ENCODE measurements at regions not wholly inside any gene's neighbourhood (a gene's known extent, or its start where the extent isn't known, plus 50 kb on each side); places are given as distances from the start of the nearest gene placed in this dataset.

DNA sequence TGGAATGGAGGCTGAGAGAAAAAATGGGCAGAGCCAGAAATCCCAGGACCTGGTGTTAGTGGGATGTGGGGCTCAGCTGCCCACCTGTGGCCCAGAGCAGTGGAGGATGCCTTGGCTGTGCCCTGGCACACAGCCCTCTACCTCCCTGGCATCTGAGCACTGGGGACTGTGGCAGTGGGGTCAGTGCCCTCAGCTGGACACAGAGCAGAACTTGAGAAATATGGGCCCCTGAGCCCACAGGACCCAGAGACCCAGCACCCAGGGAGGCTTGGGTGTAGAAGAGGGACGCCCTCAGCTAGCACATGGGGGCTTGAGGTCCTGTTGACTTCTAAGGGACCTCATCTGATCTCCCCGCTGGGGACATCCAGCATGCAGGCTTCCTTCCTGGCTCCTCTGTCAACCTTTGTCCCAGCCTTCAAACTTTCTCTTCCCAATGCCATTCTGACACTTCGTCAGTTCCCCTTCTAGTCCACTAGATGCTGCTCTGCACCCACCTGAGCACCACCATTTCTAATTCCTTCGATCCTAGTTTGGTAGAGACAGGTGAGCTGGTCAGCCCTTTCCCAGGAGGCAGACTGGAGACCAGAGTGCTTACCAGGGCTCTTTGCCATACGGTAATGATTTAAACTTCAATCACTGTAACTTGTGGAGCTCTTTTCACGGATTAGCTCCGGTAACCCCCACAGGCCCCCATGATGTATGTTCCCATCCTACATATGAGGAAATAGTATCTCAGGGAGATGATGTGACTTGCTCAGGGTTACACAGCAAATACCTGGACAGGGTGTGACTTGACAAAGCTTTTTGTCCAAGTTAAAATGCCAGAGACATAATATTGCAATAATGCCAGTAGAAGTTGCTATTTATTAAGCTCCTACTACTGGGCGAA is 143.7 kb downstream of the ASCL4 start:
- TF ChIP-seq, protein P1, sequence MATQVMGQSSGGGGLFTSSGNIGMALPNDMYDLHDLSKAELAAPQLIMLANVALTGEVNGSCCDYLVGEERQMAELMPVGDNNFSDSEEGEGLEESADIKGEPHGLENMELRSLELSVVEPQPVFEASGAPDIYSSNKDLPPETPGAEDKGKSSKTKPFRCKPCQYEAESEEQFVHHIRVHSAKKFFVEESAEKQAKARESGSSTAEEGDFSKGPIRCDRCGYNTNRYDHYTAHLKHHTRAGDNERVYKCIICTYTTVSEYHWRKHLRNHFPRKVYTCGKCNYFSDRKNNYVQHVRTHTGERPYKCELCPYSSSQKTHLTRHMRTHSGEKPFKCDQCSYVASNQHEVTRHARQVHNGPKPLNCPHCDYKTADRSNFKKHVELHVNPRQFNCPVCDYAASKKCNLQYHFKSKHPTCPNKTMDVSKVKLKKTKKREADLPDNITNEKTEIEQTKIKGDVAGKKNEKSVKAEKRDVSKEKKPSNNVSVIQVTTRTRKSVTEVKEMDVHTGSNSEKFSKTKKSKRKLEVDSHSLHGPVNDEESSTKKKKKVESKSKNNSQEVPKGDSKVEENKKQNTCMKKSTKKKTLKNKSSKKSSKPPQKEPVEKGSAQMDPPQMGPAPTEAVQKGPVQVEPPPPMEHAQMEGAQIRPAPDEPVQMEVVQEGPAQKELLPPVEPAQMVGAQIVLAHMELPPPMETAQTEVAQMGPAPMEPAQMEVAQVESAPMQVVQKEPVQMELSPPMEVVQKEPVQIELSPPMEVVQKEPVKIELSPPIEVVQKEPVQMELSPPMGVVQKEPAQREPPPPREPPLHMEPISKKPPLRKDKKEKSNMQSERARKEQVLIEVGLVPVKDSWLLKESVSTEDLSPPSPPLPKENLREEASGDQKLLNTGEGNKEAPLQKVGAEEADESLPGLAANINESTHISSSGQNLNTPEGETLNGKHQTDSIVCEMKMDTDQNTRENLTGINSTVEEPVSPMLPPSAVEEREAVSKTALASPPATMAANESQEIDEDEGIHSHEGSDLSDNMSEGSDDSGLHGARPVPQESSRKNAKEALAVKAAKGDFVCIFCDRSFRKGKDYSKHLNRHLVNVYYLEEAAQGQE (IDR thresholded peaks at IDR 0.05; ENCODE audit: insufficient replicate concordance, low read depth): no peak
- TF ChIP-seq, protein P2, sequence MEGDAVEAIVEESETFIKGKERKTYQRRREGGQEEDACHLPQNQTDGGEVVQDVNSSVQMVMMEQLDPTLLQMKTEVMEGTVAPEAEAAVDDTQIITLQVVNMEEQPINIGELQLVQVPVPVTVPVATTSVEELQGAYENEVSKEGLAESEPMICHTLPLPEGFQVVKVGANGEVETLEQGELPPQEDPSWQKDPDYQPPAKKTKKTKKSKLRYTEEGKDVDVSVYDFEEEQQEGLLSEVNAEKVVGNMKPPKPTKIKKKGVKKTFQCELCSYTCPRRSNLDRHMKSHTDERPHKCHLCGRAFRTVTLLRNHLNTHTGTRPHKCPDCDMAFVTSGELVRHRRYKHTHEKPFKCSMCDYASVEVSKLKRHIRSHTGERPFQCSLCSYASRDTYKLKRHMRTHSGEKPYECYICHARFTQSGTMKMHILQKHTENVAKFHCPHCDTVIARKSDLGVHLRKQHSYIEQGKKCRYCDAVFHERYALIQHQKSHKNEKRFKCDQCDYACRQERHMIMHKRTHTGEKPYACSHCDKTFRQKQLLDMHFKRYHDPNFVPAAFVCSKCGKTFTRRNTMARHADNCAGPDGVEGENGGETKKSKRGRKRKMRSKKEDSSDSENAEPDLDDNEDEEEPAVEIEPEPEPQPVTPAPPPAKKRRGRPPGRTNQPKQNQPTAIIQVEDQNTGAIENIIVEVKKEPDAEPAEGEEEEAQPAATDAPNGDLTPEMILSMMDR (IDR thresholded peaks at IDR 0.05; ENCODE audit: insufficient read depth, low read length): peak; percentile 51
- TF ChIP-seq GABPA (IDR thresholded peaks at IDR 0.05; ENCODE audit: low read depth) (no peak), POLR2AphosphoS5 (IDR thresholded peaks at IDR 0.05; ENCODE audit: low read depth) (no peak), SPI1 (IDR thresholded peaks at IDR 0.05; ENCODE audit: borderline replicate concordance, low read depth) (no peak)
